CD4-positive, CD25-positive, alpha-beta regulatory T cell (primary cell): ENCODE measurements at regions not wholly inside any gene's neighbourhood (a gene's known extent, or its start where the extent isn't known, plus 50 kb on each side); places are given as distances from the start of the nearest gene placed in this dataset.

Source experiments
- ATAC-seq, 2 donors: fragments of 150-1000 bp; cut with Tn5 transposase; one replicate each; pipeline ENCODE4 v1.10.0; 2021; ENCODE audit warnings: low read depth in 2 of 2, moderate number of reproducible peaks in 2 of 2, moderate library complexity in 1 of 2
- DNase-seq, 3 donors: peaks; one replicate each; pipeline versions ENCODE4 v3.0.0 to v3.0.0-alpha.2; 2012 to 2022; ENCODE audit warnings: mixed read lengths in 1 of 3
- H3K27ac ChIP-seq: one replicate; pipeline ENCODE4 v1.7.0; 2013; ENCODE audit warnings: mild to moderate bottlenecking, low read length; ENCODE audit not compliant: insufficient read depth, poor library complexity, severe bottlenecking
- H3K27me3 ChIP-seq: one replicate; pipeline ENCODE4 v1.7.0; 2013; ENCODE audit warnings: low read length; ENCODE audit not compliant: control insufficient read depth, insufficient read depth
- H3K36me3 ChIP-seq: one replicate; pipeline ENCODE4 v1.7.0; 2013; ENCODE audit warnings: mild to moderate bottlenecking, low read length, moderate library complexity; ENCODE audit not compliant: control insufficient read depth, insufficient read depth
- H3K4me1 ChIP-seq: 2 replicates; pipeline ENCODE4 v1.7.0; 2013; ENCODE audit warnings: mild to moderate bottlenecking, low read length; ENCODE audit not compliant: insufficient read depth, control insufficient read depth, poor library complexity, severe bottlenecking
- H3K4me3 ChIP-seq: one replicate; pipeline ENCODE4 v1.7.0; 2013; ENCODE audit warnings: low read depth, mild to moderate bottlenecking, low read length, moderate library complexity
- H3K9me3 ChIP-seq, 2 experiments: 1 replicate in 1 of 2; 2 replicates in 1 of 2; pipeline ENCODE4 v1.7.0; 2013; ENCODE audit warnings: low read length in 2 of 2, mild to moderate bottlenecking in 1 of 2, moderate library complexity in 1 of 2; ENCODE audit not compliant: control insufficient read depth in 2 of 2
- H3K27ac Mint-ChIP-seq, 3 donors: one replicate each; pipeline ENCODE4 v1.8.0; 2020 to 2022; ENCODE audit warnings: mild to moderate bottlenecking in 3 of 3, mixed read lengths in 3 of 3, moderate library complexity in 2 of 3
- H3K27me3 Mint-ChIP-seq: one replicate; pipeline ENCODE4 v1.8.0; 2022; ENCODE audit warnings: mild to moderate bottlenecking, mixed read lengths
- H3K36me3 Mint-ChIP-seq: one replicate; pipeline ENCODE4 v1.8.0; 2020; ENCODE audit warnings: mixed read lengths
- H3K4me1 Mint-ChIP-seq, 4 donors: one replicate each; pipeline ENCODE4 v1.8.0; 2020 to 2022; ENCODE audit warnings: mixed read lengths in 4 of 4, mild to moderate bottlenecking in 1 of 4
- H3K4me3 Mint-ChIP-seq, 4 donors: one replicate each; pipeline ENCODE4 v1.8.0; 2020 to 2022; ENCODE audit warnings: mild to moderate bottlenecking in 4 of 4, mixed read lengths in 4 of 4, moderate library complexity in 3 of 4
- H3K9me3 Mint-ChIP-seq, 7 donors: one replicate each; pipeline ENCODE4 v1.8.0; 2020 to 2022; ENCODE audit warnings: mixed read lengths in 7 of 7, mild to moderate bottlenecking in 3 of 7, moderate library complexity in 2 of 7

DNA sequence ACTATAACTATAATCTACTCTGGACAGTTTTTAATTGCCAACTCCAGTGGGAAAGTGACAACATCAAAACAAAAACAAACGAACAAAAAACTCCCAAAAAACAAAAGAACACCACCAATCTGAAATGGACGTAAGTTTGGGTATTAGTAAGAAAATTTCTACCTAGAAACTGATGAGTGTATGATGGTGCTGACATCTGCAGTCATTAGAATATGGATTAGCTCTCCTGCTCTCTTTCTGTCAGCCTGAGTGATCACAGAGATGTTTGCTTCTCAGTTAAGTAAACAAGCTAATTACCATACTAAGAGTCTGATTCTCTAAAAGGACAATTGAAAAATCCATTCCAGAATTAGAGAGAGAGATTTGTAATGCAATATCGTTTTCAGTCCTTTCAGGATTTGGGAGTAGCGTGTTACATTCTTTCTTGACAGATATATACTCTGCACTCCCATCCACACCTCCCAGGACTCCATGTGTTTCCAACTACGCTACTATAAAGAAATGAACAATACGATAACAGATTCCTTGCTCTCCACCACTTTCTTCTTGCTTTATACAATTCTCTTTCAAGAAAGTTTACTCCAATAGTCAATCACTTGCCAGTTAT lies 1347.4 kb upstream of the PIK3C3 start:
- DNase-seq = no peak
- H3K27me3 ChIP-seq = no peaks in the 10 kb centered on the region
- H3K27ac ChIP-seq = no peak overlapping the region
- H3K36me3 Mint-ChIP-seq = no peaks in the 10 kb centered on the region
- no peak overlapping the region for H3K27ac Mint-ChIP-seq
- no peak overlapping the region for H3K4me3 Mint-ChIP-seq
- no peaks in the 10 kb centered on the region for H3K27me3 Mint-ChIP-seq
- H3K9me3 ChIP-seq = peaks cover 0 to 3% of the 10 kb centered on the region in 2 experiments
- H3K4me3 ChIP-seq = no peak overlapping the region
- no peaks in the 10 kb centered on the region for H3K4me1 Mint-ChIP-seq
- no peaks in the 10 kb centered on the region for H3K4me1 ChIP-seq
- H3K36me3 ChIP-seq = no peaks in the 10 kb centered on the region
- ATAC-seq = no peak
- H3K9me3 Mint-ChIP-seq = peaks cover 0 to 33% (median 4%) of the 10 kb centered on the region in 7 donors

DNA sequence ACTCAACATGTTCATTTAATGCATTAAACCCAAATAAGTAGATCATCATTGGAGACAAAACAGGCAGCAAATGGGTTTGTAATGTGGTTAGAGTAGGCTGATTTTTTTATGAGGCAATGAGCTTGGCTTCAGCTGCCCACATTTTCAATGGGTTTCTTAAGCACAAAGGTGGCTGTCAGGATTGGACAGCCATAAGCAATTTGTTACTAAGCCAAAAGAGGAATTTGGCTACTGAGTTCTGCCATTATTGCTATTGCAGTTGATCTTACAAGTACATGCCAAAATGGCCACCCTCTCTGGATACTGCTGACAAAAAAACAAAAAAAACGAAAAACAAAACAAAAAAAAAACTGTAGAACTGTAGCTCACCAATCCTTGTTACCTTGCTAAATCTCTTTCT lies 1348.0 kb upstream of the PIK3C3 start:
- no peak overlapping the region for H3K4me3 Mint-ChIP-seq
- no peak overlapping the region for H3K27ac Mint-ChIP-seq
- H3K4me3 ChIP-seq = no peak overlapping the region
- H3K27ac ChIP-seq = no peak overlapping the region
- H3K27me3 ChIP-seq = no peaks in the 10 kb centered on the region
- H3K36me3 ChIP-seq = no peaks in the 10 kb centered on the region
- peaks cover 0 to 29% (median 4%) of the 10 kb centered on the region in 7 donors for H3K9me3 Mint-ChIP-seq
- H3K9me3 ChIP-seq = peaks cover 0 to 3% of the 10 kb centered on the region in 2 experiments
- no peaks in the 10 kb centered on the region for H3K4me1 ChIP-seq
- no peak for DNase-seq
- H3K4me1 Mint-ChIP-seq = no peaks in the 10 kb centered on the region
- H3K27me3 Mint-ChIP-seq = no peaks in the 10 kb centered on the region
- no peak for ATAC-seq
- no peaks in the 10 kb centered on the region for H3K36me3 Mint-ChIP-seq

DNA sequence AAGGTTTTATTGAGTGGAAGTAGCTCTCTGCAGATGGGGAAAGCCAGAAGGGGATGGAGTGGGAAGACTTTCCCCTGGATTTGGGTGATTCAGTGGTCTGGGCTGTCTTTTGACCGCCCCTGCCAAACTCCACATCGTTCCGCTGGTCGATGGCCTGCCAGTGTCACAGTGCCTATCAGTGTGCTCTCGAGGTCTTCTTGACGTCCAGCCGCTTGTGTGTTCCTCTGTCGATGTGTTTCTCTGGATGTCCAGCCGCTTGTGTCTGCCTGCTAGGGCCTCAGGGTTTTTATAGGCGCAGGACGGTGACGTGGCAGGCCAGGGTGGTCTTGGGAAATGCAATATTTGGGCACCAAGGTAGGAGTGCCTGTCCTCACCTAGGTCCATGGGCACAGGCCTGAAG lies 1371.4 kb upstream of the PIK3C3 start:
- no peak overlapping the region for H3K4me3 Mint-ChIP-seq
- H3K27ac ChIP-seq = no peak overlapping the region

DNA sequence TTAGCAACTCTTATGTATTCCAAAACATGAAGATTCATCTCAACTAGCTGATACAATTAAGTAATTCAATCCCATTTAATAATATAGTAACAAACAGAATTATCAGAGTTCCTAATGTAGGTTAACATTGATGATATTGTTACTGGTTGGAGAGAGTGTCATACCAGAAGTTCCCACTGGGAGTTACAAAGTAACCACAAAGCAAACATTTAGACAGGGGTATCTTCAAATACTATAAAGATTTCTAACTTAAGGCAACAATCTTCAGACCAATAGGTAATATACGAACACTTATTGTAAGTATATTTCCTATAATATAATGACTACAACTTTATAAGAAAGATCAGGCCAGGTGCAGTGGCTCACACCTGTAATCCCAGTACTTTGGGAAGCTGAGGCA lies 1372.9 kb upstream of the PIK3C3 start:
- H3K36me3 ChIP-seq = no peaks in the 10 kb centered on the region
- ATAC-seq (no peak), DNase-seq (no peak)
- H3K4me3 Mint-ChIP-seq = no peak overlapping the region
- no peaks in the 10 kb centered on the region for H3K4me1 ChIP-seq
- no peaks in the 10 kb centered on the region for H3K36me3 Mint-ChIP-seq
- no peak overlapping the region for H3K4me3 ChIP-seq
- peaks cover 0 to 6% of the 10 kb centered on the region in 2 experiments for H3K9me3 ChIP-seq
- H3K27me3 Mint-ChIP-seq = no peaks in the 10 kb centered on the region
- H3K27ac Mint-ChIP-seq = no peak overlapping the region
- H3K9me3 Mint-ChIP-seq = peaks cover 0 to 20% (median 5%) of the 10 kb centered on the region in 7 donors
- H3K27ac ChIP-seq = no peak overlapping the region
- H3K4me1 Mint-ChIP-seq = no peaks in the 10 kb centered on the region
- H3K27me3 ChIP-seq = no peaks in the 10 kb centered on the region

More for the DNA sequence above, 1371.4 kb upstream of the PIK3C3 start:
- no peak overlapping the region for H3K4me3 ChIP-seq
- DNase-seq (no peak), ATAC-seq (no peak)
- H3K36me3 Mint-ChIP-seq = no peaks in the 10 kb centered on the region
- peaks cover 2 to 21% (median 4%) of the 10 kb centered on the region in 7 donors for H3K9me3 Mint-ChIP-seq
- H3K36me3 ChIP-seq = no peaks in the 10 kb centered on the region
- H3K27me3 Mint-ChIP-seq = no peaks in the 10 kb centered on the region
- H3K4me1 Mint-ChIP-seq = no peaks in the 10 kb centered on the region
- H3K27ac Mint-ChIP-seq = no peak overlapping the region
- no peaks in the 10 kb centered on the region for H3K27me3 ChIP-seq
- H3K9me3 ChIP-seq = peaks cover 0 to 6% of the 10 kb centered on the region in 2 experiments
- no peaks in the 10 kb centered on the region for H3K4me1 ChIP-seq

DNA sequence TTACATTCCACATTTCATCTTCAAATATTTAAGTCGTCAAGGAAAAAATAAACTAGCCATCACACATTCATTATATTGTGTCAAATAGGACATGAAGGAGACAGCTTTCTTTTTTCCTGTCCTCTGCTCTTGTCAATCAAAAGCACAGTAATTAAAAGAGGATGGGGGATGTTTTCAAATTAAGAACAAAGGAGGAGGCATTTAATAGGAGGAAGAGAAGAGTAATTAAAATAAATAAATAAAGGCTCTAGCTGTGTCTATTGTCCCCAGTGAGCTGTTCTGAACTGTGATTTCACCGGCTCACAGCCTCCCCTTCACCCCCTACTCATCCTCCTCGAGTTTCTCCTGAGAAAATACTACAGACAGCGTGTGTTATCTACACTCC lies 1377.1 kb upstream of the PIK3C3 start:
- Mint-ChIP-seq H3K27ac (no peak overlapping the region), H3K9me3 (peaks cover 5 to 14% (median 8%) of the 10 kb centered on the region in 7 donors), H3K4me1 (no peaks in the 10 kb centered on the region), H3K36me3 (no peaks in the 10 kb centered on the region), H3K27me3 (no peaks in the 10 kb centered on the region), H3K4me3 (no peak overlapping the region)
- Histone ChIP-seq H3K4me1 (no peaks in the 10 kb centered on the region), H3K27me3 (no peaks in the 10 kb centered on the region), H3K9me3 (peaks cover 0 to 4% of the 10 kb centered on the region in 2 experiments), H3K27ac (no peak overlapping the region), H3K4me3 (no peak overlapping the region), H3K36me3 (no peaks in the 10 kb centered on the region)
- DNase-seq = no peak
- ATAC-seq = no peak

DNA sequence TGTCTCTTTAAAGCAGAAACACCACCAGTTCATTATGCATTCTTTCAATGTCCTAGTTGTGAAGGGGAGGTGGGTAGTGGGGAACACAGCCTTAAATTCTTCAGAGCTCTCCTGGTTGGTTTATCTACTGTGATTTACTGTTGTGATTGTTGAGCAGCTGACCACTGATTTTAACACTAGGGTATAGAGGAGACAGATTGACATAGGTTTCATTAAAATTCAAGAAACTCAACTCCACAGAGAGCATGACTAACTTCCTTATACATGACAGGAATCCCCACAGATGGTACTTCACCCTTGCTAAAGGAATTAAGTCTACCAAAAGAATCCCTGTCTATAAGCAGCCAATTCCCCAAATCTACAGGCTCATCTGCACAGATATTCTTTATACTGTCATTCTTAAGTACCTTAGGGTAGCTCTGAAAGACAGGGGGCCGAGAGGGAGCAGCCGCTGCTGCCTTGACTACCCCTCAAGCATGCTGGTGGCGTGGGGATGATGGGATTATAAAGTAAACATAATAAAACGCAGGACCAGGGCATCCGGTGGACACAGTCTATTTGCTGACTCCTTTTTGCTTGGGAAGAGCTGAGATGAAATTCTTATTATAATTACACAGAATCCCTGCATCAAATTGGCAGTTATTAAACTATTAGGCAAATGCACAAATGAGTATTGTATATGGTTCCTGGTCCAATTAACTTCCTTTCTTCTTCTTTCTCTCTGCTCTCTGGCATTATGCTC lies 1377.6 kb upstream of the PIK3C3 start:
- Mint-ChIP-seq H3K9me3 (peaks cover 5 to 13% (median 8%) of the 10 kb centered on the region in 7 donors), H3K4me1 (no peaks in the 10 kb centered on the region), H3K36me3 (no peaks in the 10 kb centered on the region), H3K27me3 (no peaks in the 10 kb centered on the region), H3K4me3 (no peak overlapping the region), H3K27ac (no peak overlapping the region)
- no peak overlapping the region for H3K27ac ChIP-seq
- H3K4me3 ChIP-seq = no peak overlapping the region
- H3K36me3 ChIP-seq = no peaks in the 10 kb centered on the region
- H3K9me3 ChIP-seq = peaks cover 0 to 4% of the 10 kb centered on the region in 2 experiments
- no peak for DNase-seq
- H3K27me3 ChIP-seq = no peaks in the 10 kb centered on the region
- H3K4me1 ChIP-seq = no peaks in the 10 kb centered on the region
- ATAC-seq = no peak

DNA sequence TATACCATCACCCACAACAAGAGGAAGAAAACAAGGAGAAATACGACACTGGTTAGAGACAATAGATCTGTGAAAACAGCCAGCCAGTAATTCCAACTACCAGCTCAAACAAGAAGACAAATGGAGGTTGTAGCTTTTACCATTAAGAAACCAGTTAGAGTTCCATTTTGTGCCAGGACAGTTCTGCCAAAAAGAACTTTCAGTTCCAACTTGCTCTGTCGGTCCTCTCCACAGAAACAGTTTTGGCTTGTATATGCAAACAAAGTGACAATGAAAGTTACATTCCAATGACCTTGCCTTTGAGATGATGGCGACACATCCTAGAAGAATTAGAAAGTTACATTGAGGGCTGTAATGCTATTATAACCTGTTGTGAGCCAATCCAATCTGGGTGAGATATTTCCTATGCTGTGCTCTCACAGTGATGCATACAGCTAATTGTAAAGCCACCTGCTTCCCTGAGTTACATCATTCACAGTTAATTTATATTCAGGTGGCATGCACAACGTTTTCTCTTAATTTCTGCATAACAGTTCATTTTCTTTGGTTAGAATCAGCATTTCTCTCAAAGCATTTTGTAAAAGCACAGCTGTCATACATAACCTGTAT lies 1378.4 kb upstream of the PIK3C3 start:
- no peaks in the 10 kb centered on the region for H3K4me1 Mint-ChIP-seq
- Histone ChIP-seq H3K27ac (no peak overlapping the region), H3K27me3 (no peaks in the 10 kb centered on the region), H3K9me3 (peaks cover 0 to 4% of the 10 kb centered on the region in 2 experiments), H3K36me3 (no peaks in the 10 kb centered on the region), H3K4me1 (no peaks in the 10 kb centered on the region), H3K4me3 (no peak overlapping the region)
- no peak overlapping the region for H3K4me3 Mint-ChIP-seq
- no peaks in the 10 kb centered on the region for H3K36me3 Mint-ChIP-seq
- H3K9me3 Mint-ChIP-seq = peaks cover 5 to 14% (median 8%) of the 10 kb centered on the region in 7 donors
- ATAC-seq = no peak
- H3K27me3 Mint-ChIP-seq = no peaks in the 10 kb centered on the region
- DNase-seq = no peak
- no peak overlapping the region for H3K27ac Mint-ChIP-seq
